HepG2 (cell line): ENCODE measurements at regions not wholly inside any gene's neighbourhood (a gene's known extent, or its start where the extent isn't known, plus 50 kb on each side); places are given as distances from the start of the nearest gene placed in this dataset.

ENCODE experiments used
- CHD4 ChIP-seq: fragments of 200-600 bp; sonication (generic); IDR thresholded peaks from 2 replicates; pipeline ENCODE4 v1.7.0; 2017; ENCODE audit warnings: mild to moderate bottlenecking, low read length, borderline replicate concordance
- PCBP1 ChIP-seq: fragments of 200-400 bp; formaldehyde crosslinking; IDR thresholded peaks from 2 replicates; pipeline ENCODE4 v1.6.1; 2017; ENCODE audit warnings: mild to moderate bottlenecking, low read depth, low read length, borderline replicate concordance
- PHB2 ChIP-seq: fragments of 450-650 bp; IDR thresholded peaks from 2 replicates; pipeline ENCODE4 v1.6.1; 2018; ENCODE audit not compliant: partially characterized antibody
- PTBP1 ChIP-seq: fragments of 200-400 bp; formaldehyde crosslinking; IDR thresholded peaks from 2 replicates; pipeline ENCODE4 v1.6.1; 2018; ENCODE audit warnings: low read length, low read depth; ENCODE audit not compliant: poor library complexity, severe bottlenecking
- RBM22 ChIP-seq: fragments of 200-400 bp; formaldehyde crosslinking; optimal IDR thresholded peaks from 2 replicates; pipeline ENCODE3; 2017; ENCODE audit warnings: mild to moderate bottlenecking, low read length, moderate library complexity
- ZSCAN22 ChIP-seq: sonication (generic); formaldehyde crosslinking; IDR thresholded peaks from 2 replicates; pipeline ENCODE4 v1.4.0; 2020; ENCODE audit warnings: mild to moderate bottlenecking, missing genetic modification reagents
- TF ChIP-seq, protein P1 (sequence below), 2 experiments: fragments of 450-650 bp in 1 of 2; sonication (generic) in 1 of 2; formaldehyde crosslinking; IDR thresholded peaks; 2 replicates each; pipeline versions ENCODE4 v1.5.0 to v1.8.0; 2020 to 2022; ENCODE audit warnings: mild to moderate bottlenecking in 1 of 2, missing genetic modification reagents in 1 of 2
- TF ChIP-seq, protein P2 (sequence below): sonication (generic); formaldehyde crosslinking; IDR thresholded peaks from 2 replicates; pipeline ENCODE4 v1.4.0; 2020; ENCODE audit warnings: missing genetic modification reagents
- TF ChIP-seq, protein P3 (sequence below): sonication (generic); formaldehyde crosslinking; IDR thresholded peaks from 2 replicates; pipeline ENCODE4 v1.4.0; 2020; ENCODE audit warnings: mild to moderate bottlenecking, missing genetic modification reagents

DNA sequence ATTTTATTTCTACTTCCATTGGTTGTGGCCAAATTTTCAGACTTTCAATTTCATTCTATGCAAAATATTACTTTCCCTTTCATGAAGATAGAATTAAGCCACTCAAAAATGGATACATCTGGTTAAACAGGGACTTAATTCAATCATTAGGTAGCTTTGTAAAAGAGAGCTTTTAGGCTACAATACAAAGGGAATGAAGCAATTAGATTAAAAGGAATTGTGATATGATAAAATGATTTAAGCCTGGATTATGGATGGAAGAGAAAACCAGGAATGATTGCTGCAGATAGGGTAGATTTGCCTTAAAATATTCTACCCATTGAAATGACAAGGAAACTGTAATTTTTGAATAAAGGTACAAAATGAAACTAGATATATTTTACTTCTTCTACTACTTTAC, 134.6 kb upstream of the PDHA2 start (continued):
- TF ChIP-seq, protein P1, sequence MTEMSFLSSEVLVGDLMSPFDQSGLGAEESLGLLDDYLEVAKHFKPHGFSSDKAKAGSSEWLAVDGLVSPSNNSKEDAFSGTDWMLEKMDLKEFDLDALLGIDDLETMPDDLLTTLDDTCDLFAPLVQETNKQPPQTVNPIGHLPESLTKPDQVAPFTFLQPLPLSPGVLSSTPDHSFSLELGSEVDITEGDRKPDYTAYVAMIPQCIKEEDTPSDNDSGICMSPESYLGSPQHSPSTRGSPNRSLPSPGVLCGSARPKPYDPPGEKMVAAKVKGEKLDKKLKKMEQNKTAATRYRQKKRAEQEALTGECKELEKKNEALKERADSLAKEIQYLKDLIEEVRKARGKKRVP (CRISPR knock-in tag; IDR thresholded peaks at IDR 0.05) = no peak
- TF ChIP-seq CHD4 (no peak), PCBP1 (no peak), PHB2 (no peak), ZSCAN22 (CRISPR knock-in tag) (no peak), PTBP1 (no peak), RBM22 (no peak)
- TF ChIP-seq, protein P2, sequence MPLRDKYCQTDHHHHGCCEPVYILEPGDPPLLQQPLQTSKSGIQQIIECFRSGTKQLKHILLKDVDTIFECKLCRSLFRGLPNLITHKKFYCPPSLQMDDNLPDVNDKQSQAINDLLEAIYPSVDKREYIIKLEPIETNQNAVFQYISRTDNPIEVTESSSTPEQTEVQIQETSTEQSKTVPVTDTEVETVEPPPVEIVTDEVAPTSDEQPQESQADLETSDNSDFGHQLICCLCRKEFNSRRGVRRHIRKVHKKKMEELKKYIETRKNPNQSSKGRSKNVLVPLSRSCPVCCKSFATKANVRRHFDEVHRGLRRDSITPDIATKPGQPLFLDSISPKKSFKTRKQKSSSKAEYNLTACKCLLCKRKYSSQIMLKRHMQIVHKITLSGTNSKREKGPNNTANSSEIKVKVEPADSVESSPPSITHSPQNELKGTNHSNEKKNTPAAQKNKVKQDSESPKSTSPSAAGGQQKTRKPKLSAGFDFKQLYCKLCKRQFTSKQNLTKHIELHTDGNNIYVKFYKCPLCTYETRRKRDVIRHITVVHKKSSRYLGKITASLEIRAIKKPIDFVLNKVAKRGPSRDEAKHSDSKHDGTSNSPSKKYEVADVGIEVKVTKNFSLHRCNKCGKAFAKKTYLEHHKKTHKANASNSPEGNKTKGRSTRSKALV (CRISPR knock-in tag) = no peak
- TF ChIP-seq, protein P3, sequence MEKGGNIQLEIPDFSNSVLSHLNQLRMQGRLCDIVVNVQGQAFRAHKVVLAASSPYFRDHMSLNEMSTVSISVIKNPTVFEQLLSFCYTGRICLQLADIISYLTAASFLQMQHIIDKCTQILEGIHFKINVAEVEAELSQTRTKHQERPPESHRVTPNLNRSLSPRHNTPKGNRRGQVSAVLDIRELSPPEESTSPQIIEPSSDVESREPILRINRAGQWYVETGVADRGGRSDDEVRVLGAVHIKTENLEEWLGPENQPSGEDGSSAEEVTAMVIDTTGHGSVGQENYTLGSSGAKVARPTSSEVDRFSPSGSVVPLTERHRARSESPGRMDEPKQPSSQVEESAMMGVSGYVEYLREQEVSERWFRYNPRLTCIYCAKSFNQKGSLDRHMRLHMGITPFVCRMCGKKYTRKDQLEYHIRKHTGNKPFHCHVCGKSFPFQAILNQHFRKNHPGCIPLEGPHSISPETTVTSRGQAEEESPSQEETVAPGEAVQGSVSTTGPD (CRISPR knock-in tag) = no peak
